Peyer's patch (tissue), 4 donors: ENCODE measurements at regions not wholly inside any gene's neighbourhood (a gene's known extent, or its start where the extent isn't known, plus 50 kb on each side); places are given as distances from the start of the nearest gene placed in this dataset.

Source experiments
- DNase-seq, 3 donors: peaks; one replicate each; pipeline ENCODE4 v3.0.0-alpha.2; 2017 to 2019
- H3K27ac ChIP-seq, 4 donors: fragments of 200-600 bp; sonication (generic); one replicate each; pipeline ENCODE4 v1.5.1; 2016 to 2019
- H3K27me3 ChIP-seq, 2 donors: fragments of 200-600 bp; sonication (generic); one replicate each; pipeline ENCODE4 v1.5.1; 2019
- H3K36me3 ChIP-seq, 3 donors: fragments of 200-600 bp; sonication (generic); one replicate each; pipeline ENCODE4 v1.5.1; 2016 to 2019
- H3K4me1 ChIP-seq, 4 donors: fragments of 200-600 bp; sonication (generic); one replicate each; pipeline ENCODE4 v1.5.1; 2016 to 2019
- H3K4me3 ChIP-seq, 4 donors: fragments of 200-600 bp; sonication (generic); 1 replicate in 3 of 4; 2 replicates in 1 of 4; pipeline ENCODE4 v1.5.1; 2016 to 2019; ENCODE audit warnings: mild to moderate bottlenecking in 1 of 4
- H3K9me3 ChIP-seq, 4 donors: fragments of 200-600 bp; sonication (generic); one replicate each; pipeline ENCODE4 v1.5.1; 2016 to 2019; ENCODE audit warnings: mild to moderate bottlenecking in 1 of 4
- CTCF ChIP-seq, 6 experiments: fragments of 450-650 bp in 4 of 6; fragments of 200-600 bp in 2 of 6; sonication (generic) in 1 of 6; IDR thresholded peaks; one replicate each; pipeline ENCODE4 v1.5.1; 2017 to 2019; ENCODE audit warnings: antibody characterized with exemption in 6 of 6, mild to moderate bottlenecking in 3 of 6, moderate library complexity in 1 of 6
- POLR2A ChIP-seq, 2 donors: fragments of 450-650 bp; IDR thresholded peaks; one replicate each; pipeline ENCODE4 v1.5.1; 2017; ENCODE audit warnings: antibody characterized with exemption in 2 of 2, mild to moderate bottlenecking in 2 of 2, moderate library complexity in 2 of 2

- no peaks in the 10 kb centered on the region for H3K9me3 ChIP-seq
- H3K27ac ChIP-seq, result no peak overlapping the region
- H3K4me3 ChIP-seq, result no peak overlapping the region
- H3K4me1 ChIP-seq, result no peaks in the 10 kb centered on the region
- no peaks in the 10 kb centered on the region for H3K27me3 ChIP-seq
- TF ChIP-seq POLR2A (IDR thresholded peaks at IDR 0.05) (no peak), CTCF (IDR thresholded peaks at IDR 0.05) (no peak)
- no peak for DNase-seq
- H3K36me3 ChIP-seq, result no peaks in the 10 kb centered on the region
These were observed 645.2 kb upstream of the USP24 start for GRCh38 chr1:55860326-55860725.

GRCh38 chr1:55854911-55855310 lies 639.7 kb upstream of the USP24 start:
- no peaks in the 10 kb centered on the region for H3K36me3 ChIP-seq
- H3K4me1 ChIP-seq, result no peaks in the 10 kb centered on the region
- DNase-seq, result no peak
- H3K27ac ChIP-seq, result no peak overlapping the region
- H3K27me3 ChIP-seq, result no peaks in the 10 kb centered on the region
- H3K9me3 ChIP-seq, result no peaks in the 10 kb centered on the region
- TF ChIP-seq POLR2A (IDR thresholded peaks at IDR 0.05) (no peak), CTCF (IDR thresholded peaks at IDR 0.05) (no peak)
- no peak overlapping the region for H3K4me3 ChIP-seq

GRCh38 chr1:55848906-55849305 lies 633.7 kb upstream of the USP24 start:
- DNase-seq, result no peak
- Histone ChIP-seq H3K4me1 (no peaks in the 10 kb centered on the region), H3K36me3 (no peaks in the 10 kb centered on the region), H3K27me3 (no peaks in the 10 kb centered on the region), H3K9me3 (no peaks in the 10 kb centered on the region), H3K4me3 (no peak overlapping the region), H3K27ac (no peak overlapping the region)
- TF ChIP-seq POLR2A (IDR thresholded peaks at IDR 0.05), result no peak
- no peak for TF ChIP-seq CTCF (IDR thresholded peaks at IDR 0.05)

- DNase-seq, result no peak
- Histone ChIP-seq H3K27me3 (no peaks in the 10 kb centered on the region), H3K4me3 (no peak overlapping the region), H3K9me3 (no peaks in the 10 kb centered on the region), H3K27ac (no peak overlapping the region), H3K4me1 (no peaks in the 10 kb centered on the region), H3K36me3 (no peaks in the 10 kb centered on the region)
- TF ChIP-seq POLR2A (IDR thresholded peaks at IDR 0.05), result no peak
- TF ChIP-seq CTCF (IDR thresholded peaks at IDR 0.05), result no peak
These were observed 630.9 kb upstream of the USP24 start for GRCh38 chr1:55846051-55846450.

- no peaks in the 10 kb centered on the region for H3K36me3 ChIP-seq
- TF ChIP-seq POLR2A (IDR thresholded peaks at IDR 0.05) (no peak), CTCF (IDR thresholded peaks at IDR 0.05) (no peak)
These were observed 629.2 kb upstream of the USP24 start for GRCh38 chr1:55844322-55844721.

GRCh38 chr1:55839626-55840025 lies 624.5 kb upstream of the USP24 start:
- no peaks in the 10 kb centered on the region for H3K4me1 ChIP-seq
- no peak for DNase-seq
- no peaks in the 10 kb centered on the region for H3K9me3 ChIP-seq
- no peak overlapping the region for H3K4me3 ChIP-seq
- H3K27me3 ChIP-seq, result no peaks in the 10 kb centered on the region
- TF ChIP-seq POLR2A (IDR thresholded peaks at IDR 0.05) (no peak), CTCF (IDR thresholded peaks at IDR 0.05) (no peak)
- no peaks in the 10 kb centered on the region for H3K36me3 ChIP-seq
- H3K27ac ChIP-seq, result no peak overlapping the region

More at GRCh38 chr1:55844322-55844721, 629.2 kb upstream of the USP24 start:
- H3K4me1 ChIP-seq, result no peaks in the 10 kb centered on the region
- H3K9me3 ChIP-seq, result no peaks in the 10 kb centered on the region
- H3K27ac ChIP-seq, result no peak overlapping the region
- H3K4me3 ChIP-seq, result no peak overlapping the region
- no peak for DNase-seq
- no peaks in the 10 kb centered on the region for H3K27me3 ChIP-seq
